Erythroblast (primary cell): ENCODE measurements at regions not wholly inside any gene's neighbourhood (a gene's known extent, or its start where the extent isn't known, plus 50 kb on each side); places are given as distances from the start of the nearest gene placed in this dataset.

Experiments used
- GATA1 ChIP-seq: IDR thresholded peaks from 2 replicates; pipeline ENCODE4 v1.6.1; 2011; ENCODE audit warnings: low read depth, mild to moderate bottlenecking, control low read depth, low read length, moderate library complexity
- POLR2A ChIP-seq: IDR thresholded peaks from 2 replicates; pipeline ENCODE4 v1.6.1; 2011; ENCODE audit warnings: mild to moderate bottlenecking, low read length

GRCh38 chr5:173733425-173733824, 117.0 kb upstream of the BOD1 start:
- no peak for TF ChIP-seq POLR2A
- no peak for TF ChIP-seq GATA1
